Renal cortical epithelial cell (primary cell): ENCODE measurements at regions not wholly inside any gene's neighbourhood (a gene's known extent, or its start where the extent isn't known, plus 50 kb on each side); places are given as distances from the start of the nearest gene placed in this dataset.

Experiments used
- DNase-seq: peaks from one replicate; pipeline ENCODE4 v3.0.0-alpha.2; 2011; ENCODE audit warnings: low read depth

- no peak for DNase-seq
Observed at GRCh38 chr10:131425752-131426533, 114.4 kb upstream of the TCERG1L start.

- DNase-seq, result no peak
Observed at GRCh38 chr10:131426534-131426898, 115.0 kb upstream of the TCERG1L start.

- no peak for DNase-seq
Observed at GRCh38 chr10:131427281-131427680, 115.8 kb upstream of the TCERG1L start.

GRCh38 chr10:131427901-131428300 lies 116.4 kb upstream of the TCERG1L start:
- no peak for DNase-seq

GRCh38 chr10:131429141-131429540 lies 117.6 kb upstream of the TCERG1L start:
- no peak for DNase-seq

- DNase-seq, result no peak
Observed at GRCh38 chr10:131429942-131430341, 118.4 kb upstream of the TCERG1L start.

GRCh38 chr10:131430716-131431412 lies 119.3 kb upstream of the TCERG1L start:
- DNase-seq, result no peak

- DNase-seq, result no peak
Observed at GRCh38 chr10:131431533-131431932, 120.0 kb upstream of the TCERG1L start.

- no peak for DNase-seq
Observed at GRCh38 chr10:131431978-131432690, 120.6 kb upstream of the TCERG1L start.

- DNase-seq, result no peak
Observed at GRCh38 chr10:131433568-131433967, 122.0 kb upstream of the TCERG1L start.

GRCh38 chr10:131435232-131435631 lies 123.7 kb upstream of the TCERG1L start:
- DNase-seq, result no peak

GRCh38 chr10:131435760-131436457 lies 124.4 kb upstream of the TCERG1L start:
- no peak for DNase-seq

GRCh38 chr10:131436458-131436857 lies 124.9 kb upstream of the TCERG1L start:
- no peak for DNase-seq

GRCh38 chr10:131437556-131438475 lies 126.3 kb upstream of the TCERG1L start:
- DNase-seq, result no peak

GRCh38 chr10:131438665-131439064 lies 127.1 kb upstream of the TCERG1L start:
- DNase-seq, result no peak

GRCh38 chr10:131439705-131440104 lies 128.2 kb upstream of the TCERG1L start:
- no peak for DNase-seq

- DNase-seq, result no peak
Observed at GRCh38 chr10:131440405-131441360, 129.2 kb upstream of the TCERG1L start.

- DNase-seq, result no peak
Observed at GRCh38 chr10:131442271-131442670, 130.8 kb upstream of the TCERG1L start.

GRCh38 chr10:131444286-131444685 lies 132.8 kb upstream of the TCERG1L start:
- DNase-seq, result no peak
